Spinal cord (tissue), 9 donors: ENCODE measurements at regions not wholly inside any gene's neighbourhood (a gene's known extent, or its start where the extent isn't known, plus 50 kb on each side); places are given as distances from the start of the nearest gene placed in this dataset.

Experiments
- DNase-seq, 6 donors: peaks; one replicate each; pipeline versions ENCODE4 v3.0.0 to v3.0.0-alpha.2; 2013 to 2015; ENCODE audit warnings: low spot score in 6 of 6, low read depth in 4 of 6
- H3K27ac ChIP-seq: one replicate; pipeline ENCODE4 v1.5.1; 2013; ENCODE audit warnings: low read depth, low read length, control low read depth
- H3K27me3 ChIP-seq: one replicate; pipeline ENCODE4 v1.6.1; 2013; ENCODE audit warnings: low read length; ENCODE audit not compliant: control insufficient read depth, insufficient read depth
- H3K36me3 ChIP-seq: one replicate; pipeline ENCODE4 v1.6.1; 2013; ENCODE audit warnings: low read length; ENCODE audit not compliant: control insufficient read depth, insufficient read depth
- H3K4me1 ChIP-seq: one replicate; pipeline ENCODE4 v1.6.1; 2013; ENCODE audit warnings: low read length; ENCODE audit not compliant: control insufficient read depth, insufficient read depth
- H3K4me3 ChIP-seq: one replicate; pipeline ENCODE4 v1.5.1; 2013; ENCODE audit warnings: low read depth, low read length, control low read depth
- H3K9me3 ChIP-seq: one replicate; pipeline ENCODE4 v1.6.1; 2013; ENCODE audit warnings: low read length; ENCODE audit not compliant: control insufficient read depth, insufficient read depth
- WGBS: methylation state at CpG from one replicate; pipeline ENCODE4 v1.1.5; 2013; ENCODE audit warnings: missing lambda C conversion rate; ENCODE audit not compliant: insufficient coverage; 5-methylcytosine and 5-hydroxymethylcytosine counted together
- donor health status: healthy.

- Histone ChIP-seq H3K27ac (no peak overlapping the region), H3K27me3 (no peaks in the 10 kb centered on the region), H3K9me3 (no peaks in the 10 kb centered on the region), H3K4me1 (no peaks in the 10 kb centered on the region), H3K4me3 (no peak overlapping the region), H3K36me3 (no peaks in the 10 kb centered on the region)
- no peak for DNase-seq
- 83% methylated on average over 1 of the region's 3 CpGs for WGBS
Measured at GRCh38 chr5:170159947-170160346, 54.2 kb downstream of the FOXI1 start.

GRCh38 chr5:170161069-170161468 is 55.4 kb downstream of the FOXI1 start:
- Histone ChIP-seq H3K36me3 (no peaks in the 10 kb centered on the region), H3K27ac (no peak overlapping the region), H3K9me3 (no peaks in the 10 kb centered on the region), H3K4me1 (no peaks in the 10 kb centered on the region), H3K27me3 (no peaks in the 10 kb centered on the region), H3K4me3 (no peak overlapping the region)
- WGBS: 97% methylated on average over 5 of the region's 6 CpGs
- DNase-seq: no peak

GRCh38 chr5:170162631-170163321 is 57.1 kb downstream of the FOXI1 start:
- no peaks in the 10 kb centered on the region for H3K4me1 ChIP-seq
- no peaks in the 10 kb centered on the region for H3K36me3 ChIP-seq
- H3K4me3 ChIP-seq: no peak overlapping the region
- no peak for DNase-seq
- no peak overlapping the region for H3K27ac ChIP-seq
- 73% methylated on average over 2 of the region's 3 CpGs for WGBS
- no peaks in the 10 kb centered on the region for H3K27me3 ChIP-seq
- H3K9me3 ChIP-seq: no peaks in the 10 kb centered on the region

- WGBS: 100% methylated on average over 1 of the region's 5 CpGs
- H3K4me1 ChIP-seq: no peaks in the 10 kb centered on the region
- no peak for DNase-seq
- no peaks in the 10 kb centered on the region for H3K27me3 ChIP-seq
- no peak overlapping the region for H3K4me3 ChIP-seq
- no peaks in the 10 kb centered on the region for H3K9me3 ChIP-seq
- no peak overlapping the region for H3K27ac ChIP-seq
- no peaks in the 10 kb centered on the region for H3K36me3 ChIP-seq
Measured at GRCh38 chr5:170164087-170164486, 58.4 kb downstream of the FOXI1 start.

- Histone ChIP-seq H3K36me3 (no peaks in the 10 kb centered on the region), H3K4me3 (no peak overlapping the region), H3K27ac (no peak overlapping the region), H3K4me1 (no peaks in the 10 kb centered on the region), H3K27me3 (no peaks in the 10 kb centered on the region), H3K9me3 (no peaks in the 10 kb centered on the region)
- WGBS: 69% methylated on average over 4 of the region's 6 CpGs
- no peak for DNase-seq
Measured at GRCh38 chr5:170164921-170165320, 59.2 kb downstream of the FOXI1 start.

GRCh38 chr5:170166101-170166500 is 60.4 kb downstream of the FOXI1 start:
- H3K4me3 ChIP-seq: no peak overlapping the region
- H3K4me1 ChIP-seq: no peaks in the 10 kb centered on the region
- H3K27ac ChIP-seq: no peak overlapping the region
- no peaks in the 10 kb centered on the region for H3K9me3 ChIP-seq
- 100% methylated on average over 3 of the region's 3 CpGs for WGBS
- no peak for DNase-seq
- H3K27me3 ChIP-seq: no peaks in the 10 kb centered on the region
- no peaks in the 10 kb centered on the region for H3K36me3 ChIP-seq

- H3K4me1 ChIP-seq: no peaks in the 10 kb centered on the region
- H3K9me3 ChIP-seq: no peaks in the 10 kb centered on the region
- H3K36me3 ChIP-seq: no peaks in the 10 kb centered on the region
- no peak for DNase-seq
- no peak overlapping the region for H3K4me3 ChIP-seq
- H3K27me3 ChIP-seq: no peaks in the 10 kb centered on the region
- 100% methylated on average over 1 of the region's 2 CpGs for WGBS
- H3K27ac ChIP-seq: no peak overlapping the region
Measured at GRCh38 chr5:170168002-170168401, 62.3 kb downstream of the FOXI1 start.

GRCh38 chr5:170168797-170169196 is 63.1 kb downstream of the FOXI1 start:
- H3K27ac ChIP-seq: no peak overlapping the region
- no peak for DNase-seq
- no peaks in the 10 kb centered on the region for H3K27me3 ChIP-seq
- H3K9me3 ChIP-seq: no peaks in the 10 kb centered on the region
- no peaks in the 10 kb centered on the region for H3K36me3 ChIP-seq
- 67% methylated on average over 2 of the region's 3 CpGs for WGBS
- H3K4me3 ChIP-seq: no peak overlapping the region
- H3K4me1 ChIP-seq: no peaks in the 10 kb centered on the region

GRCh38 chr5:170169996-170170395 is 62.8 kb upstream of the C5orf58 start:
- DNase-seq: no peak
- Histone ChIP-seq H3K4me3 (no peak overlapping the region), H3K27ac (no peak overlapping the region), H3K36me3 (no peaks in the 10 kb centered on the region), H3K27me3 (no peaks in the 10 kb centered on the region), H3K4me1 (no peaks in the 10 kb centered on the region), H3K9me3 (no peaks in the 10 kb centered on the region)
- 90% methylated on average over 4 of the region's 4 CpGs for WGBS

- H3K4me1 ChIP-seq: no peaks in the 10 kb centered on the region
- no peak for DNase-seq
- no peaks in the 10 kb centered on the region for H3K9me3 ChIP-seq
- no peak overlapping the region for H3K27ac ChIP-seq
- 78% methylated on average over 2 of the region's 4 CpGs for WGBS
- H3K4me3 ChIP-seq: no peak overlapping the region
- H3K36me3 ChIP-seq: no peaks in the 10 kb centered on the region
- no peaks in the 10 kb centered on the region for H3K27me3 ChIP-seq
Measured at GRCh38 chr5:170171811-170172210, 61.0 kb upstream of the C5orf58 start.
